GM19025 (cell line): ENCODE measurements at regions not wholly inside any gene's neighbourhood (a gene's known extent, or its start where the extent isn't known, plus 50 kb on each side); places are given as distances from the start of the nearest gene placed in this dataset.

ENCODE experiments used
- ATAC-seq: cut with Tn5 transposase; IDR thresholded peaks from one replicate; pipeline ENCODE4 v1.9.1; 2021; ENCODE audit warnings: mild to moderate bottlenecking, low read depth, moderate library complexity; ENCODE audit not compliant: unreplicated experiment

DNA sequence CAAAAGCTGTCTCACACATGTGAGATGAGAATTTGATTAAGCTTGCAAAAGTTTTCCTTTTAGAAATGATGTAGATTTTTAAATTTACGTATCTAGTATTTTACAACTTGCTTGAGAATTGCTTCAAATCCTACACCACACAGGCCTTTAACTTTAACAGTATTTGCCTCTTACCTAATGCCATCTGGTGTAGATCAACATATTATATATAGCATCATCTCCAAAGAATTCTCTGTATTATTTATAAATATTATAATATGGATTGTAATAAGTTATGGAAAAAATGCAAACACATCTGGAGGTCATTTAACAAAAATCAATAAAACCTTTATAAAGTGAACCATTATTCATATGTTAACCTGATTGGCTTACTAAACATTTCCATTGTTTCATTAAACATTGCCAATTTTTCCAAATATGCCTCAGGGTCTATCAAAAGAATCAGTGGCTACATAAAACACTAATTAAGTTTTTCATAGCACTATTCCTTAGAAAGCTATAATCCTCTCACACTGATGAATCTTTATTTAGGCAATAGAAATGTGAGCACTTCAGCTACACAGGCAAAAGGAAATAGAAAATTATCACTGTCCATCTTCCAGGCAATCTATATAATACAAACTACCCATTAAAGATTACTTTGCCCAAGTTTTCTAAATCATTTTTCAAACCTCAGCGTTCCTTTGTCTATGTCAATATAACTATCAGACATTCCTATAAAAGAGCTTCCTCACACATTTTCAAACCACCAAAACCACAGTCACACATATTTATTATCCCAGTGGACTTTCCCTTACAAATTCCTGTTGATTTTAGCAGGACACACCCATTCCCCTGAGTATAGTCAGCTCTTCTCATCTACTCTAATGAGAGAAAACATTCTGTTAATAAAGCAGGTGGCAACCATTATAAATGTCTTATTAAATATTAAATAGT is 83.5 kb upstream of the INTU start:
- ATAC-seq = no peak

GRCh38 chr4:127555106-127555505 is 77.7 kb upstream of the INTU start:
- no peak for ATAC-seq

DNA sequence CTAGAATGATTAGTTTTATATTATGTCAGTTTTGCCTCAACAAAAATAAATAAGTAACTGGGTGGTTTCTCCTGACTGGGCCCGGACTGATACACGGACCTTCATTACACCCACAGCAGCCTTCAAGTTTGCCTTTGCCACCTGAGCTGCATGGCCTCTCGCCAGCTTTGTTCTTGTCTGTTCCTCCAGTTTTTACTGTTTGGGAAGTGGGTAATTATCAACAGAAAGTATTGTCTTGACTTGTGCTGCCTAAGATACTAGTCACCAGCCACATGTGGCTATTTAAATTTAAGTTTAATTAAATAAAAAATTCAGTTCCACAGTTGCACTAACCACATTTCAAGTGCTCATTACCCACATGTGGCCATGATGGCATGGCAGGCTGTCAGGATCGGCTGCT is 74.7 kb upstream of the INTU start:
- ATAC-seq = no peak

- no peak for ATAC-seq
These were observed 74.0 kb upstream of the INTU start for GRCh38 chr4:127558489-127559407.

DNA sequence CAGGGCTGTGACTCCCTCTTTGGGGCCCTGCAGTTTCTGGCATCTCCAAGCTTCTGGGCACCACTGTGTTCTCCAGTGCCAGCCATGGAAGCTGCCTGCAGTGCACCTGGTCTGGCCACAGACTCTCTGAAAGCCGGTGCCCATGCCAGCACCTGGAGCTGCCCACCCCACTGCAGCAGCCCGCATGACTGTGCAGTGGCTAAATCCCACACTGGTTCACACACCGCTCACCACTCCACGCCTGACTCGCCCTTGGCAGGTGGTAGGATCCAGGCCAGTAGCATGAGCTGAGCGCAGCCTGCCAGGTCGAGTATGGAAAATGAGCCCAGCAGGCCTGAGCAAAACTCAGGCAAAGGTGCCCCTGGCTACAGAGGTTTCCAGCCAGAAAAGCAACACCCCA is 72.8 kb upstream of the INTU start:
- ATAC-seq = no peak

GRCh38 chr4:127560755-127561154 is 72.0 kb upstream of the INTU start:
- ATAC-seq = no peak

GRCh38 chr4:127574643-127575042 is 58.1 kb upstream of the INTU start:
- no peak for ATAC-seq

- no peak for ATAC-seq
These were observed 56.9 kb upstream of the INTU start for GRCh38 chr4:127575888-127576287.

DNA sequence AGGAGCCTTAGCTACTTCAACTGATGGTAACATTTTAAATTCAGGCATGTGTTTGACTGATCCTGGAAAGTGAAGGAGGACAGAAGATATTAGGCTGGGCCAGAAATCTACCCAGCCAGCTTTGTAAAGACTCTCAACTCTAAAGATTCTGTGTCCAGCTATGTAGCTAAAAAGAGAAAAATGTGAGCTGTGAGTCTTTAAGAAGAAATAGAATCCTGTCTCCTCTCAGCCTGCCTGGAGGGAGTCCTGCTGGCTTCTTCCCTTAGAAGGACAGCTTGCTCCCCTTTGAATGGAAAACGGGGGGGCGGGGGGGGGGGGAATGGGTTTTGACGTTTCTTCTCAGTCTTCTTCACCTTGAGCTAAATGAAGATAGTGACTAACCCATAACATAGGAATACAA is 54.3 kb upstream of the INTU start:
- no peak for ATAC-seq

DNA sequence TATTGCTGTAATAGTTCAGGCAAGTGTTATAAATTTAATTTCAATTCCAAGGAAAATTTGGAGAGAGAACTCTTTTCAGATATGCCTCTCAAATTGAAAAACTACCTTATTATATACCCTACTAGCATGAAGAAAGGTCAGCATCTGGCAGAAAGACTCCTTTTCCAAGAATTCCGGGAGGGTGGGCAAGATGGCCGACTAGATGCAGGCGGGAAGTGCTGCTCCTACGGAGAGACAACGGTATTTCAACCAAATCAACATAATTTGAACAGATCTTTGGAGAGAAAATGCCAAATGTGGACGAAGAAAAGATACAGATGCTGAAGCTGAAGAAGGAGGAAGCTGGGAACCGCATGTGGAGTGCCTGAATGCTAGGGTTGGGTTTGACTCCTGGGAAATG is 53.8 kb upstream of the INTU start:
- ATAC-seq = no peak

GRCh38 chr4:127579821-127580220 is 52.9 kb upstream of the INTU start:
- ATAC-seq = no peak

DNA sequence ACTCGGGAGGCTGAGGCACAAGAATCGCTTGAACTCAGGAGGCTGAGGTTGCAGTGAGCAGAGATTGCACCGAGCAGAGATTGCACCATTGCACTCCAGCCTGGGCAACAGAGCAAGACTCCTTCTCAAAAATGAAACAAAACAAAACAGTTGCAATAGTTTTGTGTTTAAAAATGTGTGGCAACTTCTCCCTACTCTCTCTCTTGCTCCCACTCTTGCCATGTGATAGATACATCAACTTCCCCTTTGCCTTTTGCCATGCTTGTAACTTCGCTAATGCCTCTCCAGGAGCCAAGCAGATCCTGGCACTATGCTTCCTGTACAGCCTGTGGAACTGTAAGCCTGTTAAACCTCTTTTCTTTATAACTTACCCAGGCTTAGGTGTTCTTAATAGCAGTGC is 52.5 kb upstream of the INTU start:
- ATAC-seq = no peak

- no peak for ATAC-seq
These were observed 51.9 kb upstream of the INTU start for GRCh38 chr4:127580891-127581290.
